Type B pancreatic cell (in vitro differentiated cells): ENCODE measurements at regions not wholly inside any gene's neighbourhood (a gene's known extent, or its start where the extent isn't known, plus 50 kb on each side); places are given as distances from the start of the nearest gene placed in this dataset.

ENCODE experiments used
- DNase-seq: peaks from one replicate; pipeline ENCODE4 v3.0.0; 2021; ENCODE audit warnings: mixed read lengths; ENCODE audit not compliant: unreplicated experiment; ENCODE audit errors: extremely low spot score
- H3K27ac Mint-ChIP-seq: 2 replicates; pipeline ENCODE4 v1.8.0; 2021; ENCODE audit warnings: mild to moderate bottlenecking, mixed read lengths
- H3K27me3 Mint-ChIP-seq: 2 replicates; pipeline ENCODE4 v1.8.0; 2021; ENCODE audit warnings: mixed read lengths
- H3K36me3 Mint-ChIP-seq: 2 replicates; pipeline ENCODE4 v1.8.0; 2021; ENCODE audit warnings: mixed read lengths
- H3K4me1 Mint-ChIP-seq: one replicate; pipeline ENCODE4 v1.8.0; 2021; ENCODE audit warnings: mixed read lengths; ENCODE audit not compliant: unreplicated experiment
- H3K4me3 Mint-ChIP-seq: 2 replicates; pipeline ENCODE4 v1.8.0; 2021; ENCODE audit warnings: mild to moderate bottlenecking, mixed read lengths
- H3K9me3 Mint-ChIP-seq: 2 replicates; pipeline ENCODE4 v1.8.0; 2021; ENCODE audit warnings: mixed read lengths
- CTCF ChIP-seq: fragments of 200-600 bp; sonication (generic); conservative IDR thresholded peaks from 2 replicates; pipeline ENCODE4 v1.5.0; 2021; ENCODE audit warnings: antibody characterized with exemption, mild to moderate bottlenecking

DNA sequence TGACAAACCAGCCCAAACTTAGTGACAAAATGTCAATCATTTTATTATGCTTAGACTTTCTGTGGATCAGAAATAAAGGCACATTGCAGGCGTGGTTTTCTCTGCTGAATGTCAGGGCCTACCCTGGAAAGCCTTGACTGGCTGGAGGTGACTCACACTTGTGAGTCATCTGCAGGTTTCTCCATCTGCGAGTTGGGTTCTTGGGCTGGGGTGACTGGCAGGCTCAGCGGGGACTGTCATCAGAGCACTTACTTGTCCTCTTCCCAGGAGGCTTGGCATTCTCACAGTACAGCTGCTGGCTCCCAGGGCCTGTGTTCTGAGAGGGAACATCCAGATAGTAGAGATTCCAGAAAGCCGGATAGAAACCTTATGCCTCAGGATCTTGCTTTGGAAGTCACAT is 153.8 kb upstream of the AGA start:
- H3K36me3 Mint-ChIP-seq: no peaks in the 10 kb centered on the region
- H3K9me3 Mint-ChIP-seq: peaks cover 5% of the 10 kb centered on the region
- no peaks in the 10 kb centered on the region for H3K4me1 Mint-ChIP-seq
- no peak overlapping the region for H3K4me3 Mint-ChIP-seq
- DNase-seq: no peak
- H3K27ac Mint-ChIP-seq: peak overlapping the region; percentile 10
- no peaks in the 10 kb centered on the region for H3K27me3 Mint-ChIP-seq
- no peak for TF ChIP-seq CTCF

GRCh38 chr4:177596991-177597390 is 154.8 kb upstream of the AGA start:
- Mint-ChIP-seq H3K27ac (no peak overlapping the region), H3K36me3 (no peaks in the 10 kb centered on the region), H3K9me3 (peaks cover 5% of the 10 kb centered on the region), H3K4me3 (no peak overlapping the region), H3K4me1 (no peaks in the 10 kb centered on the region), H3K27me3 (no peaks in the 10 kb centered on the region)
- no peak for DNase-seq
- TF ChIP-seq CTCF: no peak

DNA sequence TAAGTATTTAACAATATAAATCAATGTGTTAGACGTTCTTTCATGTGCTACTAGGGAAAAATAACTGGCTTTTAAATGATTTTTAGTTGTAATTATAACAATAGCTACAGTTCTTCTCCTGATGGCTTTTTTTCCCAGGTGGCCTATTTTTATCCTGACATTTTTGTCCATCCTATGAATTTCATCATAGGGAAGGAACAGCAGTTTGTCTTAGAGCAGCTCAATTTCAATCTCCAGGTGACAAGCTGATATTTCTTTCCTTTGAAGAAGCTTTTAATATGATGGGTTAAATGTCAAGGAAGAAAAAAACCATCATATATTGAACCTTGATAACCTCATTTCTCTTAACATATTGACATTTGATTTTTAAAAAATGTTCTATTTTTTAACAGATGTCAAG is 163.0 kb upstream of the AGA start:
- Mint-ChIP-seq H3K4me3 (no peak overlapping the region), H3K9me3 (peaks cover 4% of the 10 kb centered on the region), H3K4me1 (no peaks in the 10 kb centered on the region), H3K36me3 (no peaks in the 10 kb centered on the region), H3K27me3 (no peaks in the 10 kb centered on the region), H3K27ac (no peak overlapping the region)
- DNase-seq: no peak
- TF ChIP-seq CTCF: no peak

DNA sequence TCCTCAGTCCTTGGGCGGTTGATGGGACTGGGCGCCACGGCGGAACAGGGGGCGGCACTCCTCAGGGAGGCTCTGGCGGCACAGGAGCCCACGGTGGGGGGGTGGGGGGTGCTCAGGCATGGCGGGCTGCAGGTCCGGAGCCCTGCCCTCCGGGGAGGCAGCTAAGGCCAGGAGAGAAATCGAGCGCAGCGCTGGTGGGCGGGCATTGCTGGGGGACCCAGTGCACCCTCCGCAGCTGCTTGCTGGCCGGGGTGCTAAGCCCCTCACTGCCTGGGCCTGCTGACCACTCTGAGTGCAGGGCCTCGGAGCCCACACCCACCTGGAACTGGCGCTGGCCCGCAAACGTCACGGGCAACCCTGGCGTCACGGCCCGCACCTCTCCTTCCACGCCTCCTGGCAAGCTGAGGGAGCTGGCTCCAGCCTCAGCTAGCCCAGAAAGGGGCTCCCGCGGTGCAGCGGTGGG is 164.9 kb upstream of the AGA start:
- H3K4me3 Mint-ChIP-seq: no peak overlapping the region
- no peaks in the 10 kb centered on the region for H3K36me3 Mint-ChIP-seq
- TF ChIP-seq CTCF: no peak
- H3K27ac Mint-ChIP-seq: no peak overlapping the region
- H3K9me3 Mint-ChIP-seq: peaks cover 4% of the 10 kb centered on the region
- no peak for DNase-seq
- H3K4me1 Mint-ChIP-seq: no peaks in the 10 kb centered on the region
- H3K27me3 Mint-ChIP-seq: no peaks in the 10 kb centered on the region

- no peak for TF ChIP-seq CTCF
- no peaks in the 10 kb centered on the region for H3K36me3 Mint-ChIP-seq
- no peak overlapping the region for H3K4me3 Mint-ChIP-seq
- H3K4me1 Mint-ChIP-seq: no peaks in the 10 kb centered on the region
- no peaks in the 10 kb centered on the region for H3K27me3 Mint-ChIP-seq
- no peaks in the 10 kb centered on the region for H3K9me3 Mint-ChIP-seq
- no peak overlapping the region for H3K27ac Mint-ChIP-seq
- DNase-seq: no peak
Observed at GRCh38 chr4:177611974-177612664, 169.9 kb upstream of the AGA start.
